T-helper 9 cell (primary cell): ENCODE measurements at regions not wholly inside any gene's neighbourhood (a gene's known extent, or its start where the extent isn't known, plus 50 kb on each side); places are given as distances from the start of the nearest gene placed in this dataset.

Experiments used
- DNase-seq: peaks from one replicate; pipeline ENCODE4 v3.0.0-alpha.2; 2020

- DNase-seq: no peak
Observed at GRCh38 chr3:42037318-42037945, 53.7 kb upstream of the TRAK1 start.

GRCh38 chr3:42036483-42036823, 54.7 kb upstream of the TRAK1 start:
- no peak for DNase-seq

DNA sequence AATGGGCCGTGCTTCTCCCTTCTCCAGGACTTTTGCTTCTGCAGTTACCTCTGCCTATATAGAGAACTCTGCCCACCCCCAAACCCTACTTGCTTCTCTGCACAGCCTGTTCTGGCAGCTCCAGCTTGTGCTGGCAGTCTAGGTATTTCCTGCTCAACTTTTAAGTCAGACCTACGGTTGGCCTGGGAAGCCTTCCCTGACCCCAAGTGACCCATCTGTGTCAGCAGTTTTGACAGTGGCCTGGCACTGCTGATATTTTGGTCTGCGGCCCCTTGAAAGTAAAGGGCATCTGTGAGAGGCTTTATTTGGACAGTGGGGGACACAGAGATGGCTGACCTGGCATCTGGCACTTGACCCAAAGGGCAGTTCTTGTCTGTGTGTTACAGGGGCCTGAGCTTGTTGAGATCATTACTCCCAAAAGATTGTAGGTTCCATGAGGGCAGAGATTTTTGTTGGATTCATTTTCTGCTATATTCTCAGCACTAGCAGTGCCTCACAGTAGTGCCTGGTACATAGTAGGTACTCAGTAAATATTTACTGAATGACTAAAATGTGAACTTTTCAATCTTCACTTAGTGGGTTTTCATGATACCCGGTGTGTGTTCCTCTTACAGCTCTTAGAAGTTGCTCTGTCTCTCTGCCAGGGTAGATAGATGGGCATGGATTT, 55.2 kb upstream of the TRAK1 start:
- no peak for DNase-seq

- DNase-seq: no peak
Observed at GRCh38 chr3:42035007-42035406, 56.1 kb upstream of the TRAK1 start.

GRCh38 chr3:42033741-42034140, 57.4 kb upstream of the TRAK1 start:
- no peak for DNase-seq

GRCh38 chr3:42032693-42033349, 58.3 kb upstream of the TRAK1 start:
- no peak for DNase-seq

- no peak for DNase-seq
Observed at GRCh38 chr3:42031808-42032480, 59.2 kb upstream of the TRAK1 start.

DNA sequence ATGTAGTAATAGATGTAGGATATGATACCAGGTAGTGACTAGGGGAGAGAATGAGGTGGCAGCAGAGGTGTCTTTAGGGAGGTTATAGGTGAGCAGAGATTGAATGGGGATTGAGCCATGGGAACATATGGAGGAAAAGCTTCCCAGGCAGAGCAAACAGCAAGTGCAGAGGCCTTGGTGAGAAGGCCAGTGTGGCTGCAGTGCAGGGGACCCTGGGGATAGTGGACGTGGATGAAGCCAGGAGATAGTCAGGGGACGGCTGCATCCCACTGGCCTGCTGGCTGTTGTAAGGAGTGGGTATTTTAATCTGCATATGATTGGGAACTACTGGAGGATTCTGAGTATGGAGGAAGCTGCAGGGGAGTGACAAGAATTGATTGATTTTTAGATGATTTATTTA, 62.7 kb upstream of the TRAK1 start:
- no peak for DNase-seq

DNA sequence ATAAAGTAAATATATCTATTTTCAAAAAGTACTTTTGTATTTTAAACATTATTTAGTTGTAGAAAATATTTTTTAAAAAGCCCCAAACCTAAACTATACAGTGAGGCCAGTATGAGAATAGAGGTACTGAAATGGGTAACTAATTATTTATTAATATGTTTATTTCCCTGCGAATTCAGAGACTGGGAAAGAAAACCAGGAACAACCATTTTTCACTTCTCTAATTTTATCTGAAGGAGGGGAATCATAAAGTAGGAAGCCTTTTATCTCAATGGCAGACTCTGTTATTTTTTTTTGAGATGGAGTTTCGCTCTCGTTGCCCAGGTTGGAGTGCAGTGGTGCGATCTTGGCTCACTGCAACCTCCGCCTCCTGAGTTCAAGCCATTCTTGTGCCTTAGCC, 63.6 kb upstream of the TRAK1 start:
- no peak for DNase-seq

DNA sequence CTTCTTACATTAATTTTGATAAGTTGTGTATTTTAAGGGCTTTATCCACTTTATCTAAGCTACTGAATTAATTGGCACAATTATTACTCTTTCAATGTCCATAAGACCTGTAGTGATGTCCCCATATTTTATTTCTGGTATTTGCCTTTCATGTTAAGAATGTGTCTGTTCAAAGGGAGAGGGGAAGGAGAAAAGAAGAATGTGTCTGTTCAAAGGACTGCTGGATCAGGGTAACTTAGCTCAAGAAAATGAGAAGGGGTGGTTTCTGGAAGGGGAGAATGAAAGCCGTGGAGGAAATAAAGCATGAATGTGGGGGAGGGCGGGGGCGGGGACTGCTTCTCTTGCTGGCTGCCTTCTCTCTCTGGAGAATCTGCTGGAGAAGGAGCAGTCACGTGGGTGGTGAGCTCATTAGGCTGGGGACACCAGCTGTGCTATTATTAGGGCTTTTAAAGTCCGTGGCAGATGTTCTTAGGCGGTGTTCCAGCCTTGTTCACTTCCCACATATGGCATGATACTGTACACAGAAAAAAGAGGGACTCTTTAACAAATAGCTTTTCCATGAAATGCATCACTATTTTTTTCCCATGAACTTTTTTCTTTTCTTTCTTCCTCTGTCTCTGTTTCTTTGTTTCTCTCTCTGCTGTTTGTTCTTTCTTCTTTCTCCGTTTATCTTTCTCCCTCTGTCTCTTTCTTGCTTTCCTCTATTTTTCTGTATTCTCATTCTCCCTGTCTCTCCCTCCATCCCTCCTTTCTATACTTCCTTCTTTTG, 63.7 kb upstream of the ULK4 start:
- no peak for DNase-seq

GRCh38 chr3:42024591-42025351, 62.9 kb upstream of the ULK4 start:
- no peak for DNase-seq

DNA sequence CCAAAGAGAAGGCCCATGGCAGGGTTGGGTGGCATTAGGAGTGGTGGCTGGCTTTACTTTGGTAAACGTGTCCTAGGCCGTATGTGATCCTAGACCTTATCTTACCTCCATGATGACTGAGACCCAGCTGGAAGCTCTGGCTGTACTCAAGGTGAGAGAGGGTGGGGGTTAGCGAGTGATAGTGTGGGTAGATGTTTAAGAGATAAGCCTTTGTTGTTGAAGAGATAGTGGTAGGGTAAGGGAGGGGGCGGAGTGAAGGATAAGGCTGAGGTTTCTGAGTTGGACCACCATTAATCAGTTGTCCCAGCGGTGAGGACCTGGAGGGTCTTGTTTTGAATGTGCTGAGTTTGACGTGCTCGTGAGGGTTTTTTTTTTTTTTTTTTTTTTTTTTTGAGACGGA, 61.5 kb upstream of the ULK4 start:
- no peak for DNase-seq

- DNase-seq: no peak
Observed at GRCh38 chr3:42022355-42022754, 60.5 kb upstream of the ULK4 start.

DNA sequence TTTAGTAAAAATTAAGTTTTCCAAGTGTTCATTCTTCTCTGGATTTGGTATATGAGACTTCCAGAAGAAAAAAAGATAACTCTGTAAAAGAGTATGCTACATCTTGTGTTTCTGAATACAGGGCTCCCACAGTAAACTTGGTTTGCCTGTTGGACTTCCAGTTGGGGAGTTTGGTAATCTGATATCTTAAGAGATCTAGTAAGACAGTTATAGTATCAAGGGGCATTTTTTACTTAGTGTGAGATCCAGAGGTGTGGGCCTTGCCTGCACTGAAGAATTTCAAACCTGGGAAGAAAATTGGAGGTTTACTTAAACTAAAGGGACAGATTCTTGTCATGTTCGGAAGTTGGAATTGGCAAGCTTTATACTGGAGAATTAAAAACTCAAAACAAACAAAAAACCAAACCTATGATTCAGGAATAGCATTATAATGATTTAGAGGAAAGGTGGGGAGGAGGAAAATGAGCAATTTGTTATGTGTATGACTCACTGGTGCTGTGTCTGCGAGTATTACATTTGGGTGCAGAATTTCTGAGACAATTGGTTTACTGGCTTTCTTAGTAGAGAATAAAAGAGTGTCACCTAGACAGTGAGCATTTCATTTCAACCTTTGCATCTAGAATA, 58.9 kb upstream of the ULK4 start:
- no peak for DNase-seq

DNA sequence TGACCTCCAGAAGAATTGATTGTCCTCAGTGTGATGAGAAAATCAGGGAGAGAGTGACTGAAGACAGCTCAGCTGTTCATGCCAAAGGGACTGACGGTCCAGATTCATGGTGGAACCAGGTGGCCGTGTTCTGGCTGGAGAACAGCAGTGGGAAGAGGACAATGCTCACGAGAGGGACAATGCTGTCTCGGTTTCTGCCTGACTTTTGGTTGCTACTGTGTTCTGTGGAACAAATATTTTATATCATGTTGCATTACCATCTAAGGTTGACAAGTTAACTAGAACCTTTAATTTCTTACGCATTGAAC, 58.0 kb upstream of the ULK4 start:
- no peak for DNase-seq

- no peak for DNase-seq
Observed at GRCh38 chr3:42019144-42019952, 57.4 kb upstream of the ULK4 start.

DNA sequence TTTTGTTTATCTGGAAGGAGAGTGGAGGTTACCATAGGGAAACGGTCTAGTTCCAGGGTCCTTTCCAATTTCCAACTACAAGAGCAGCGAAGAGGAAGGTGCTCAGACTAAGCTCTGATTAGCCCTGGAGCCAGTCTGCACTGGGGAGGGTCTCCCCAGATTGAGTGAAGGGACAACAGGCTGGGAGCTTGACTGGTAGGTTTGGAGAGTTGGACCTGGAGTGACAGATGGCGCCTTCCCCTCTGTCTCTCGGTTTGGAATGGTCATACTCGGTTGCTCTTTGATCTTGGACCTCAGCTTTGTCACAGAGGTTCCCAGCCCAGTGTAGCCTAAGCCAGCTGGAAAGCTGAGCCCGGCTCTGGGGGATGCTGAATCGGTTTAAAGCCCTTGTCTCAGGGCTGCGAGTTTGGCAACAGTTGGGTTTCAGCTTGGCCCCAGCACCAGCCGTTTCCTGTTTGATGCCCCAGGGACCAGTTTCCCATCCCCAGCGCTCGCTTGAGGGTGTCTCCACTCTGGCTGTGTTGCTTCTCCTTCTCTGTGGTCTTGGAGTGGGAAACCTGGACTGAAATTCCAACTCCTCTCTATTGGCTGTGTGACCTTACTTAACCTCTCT, 53.1 kb upstream of the ULK4 start:
- no peak for DNase-seq

DNA sequence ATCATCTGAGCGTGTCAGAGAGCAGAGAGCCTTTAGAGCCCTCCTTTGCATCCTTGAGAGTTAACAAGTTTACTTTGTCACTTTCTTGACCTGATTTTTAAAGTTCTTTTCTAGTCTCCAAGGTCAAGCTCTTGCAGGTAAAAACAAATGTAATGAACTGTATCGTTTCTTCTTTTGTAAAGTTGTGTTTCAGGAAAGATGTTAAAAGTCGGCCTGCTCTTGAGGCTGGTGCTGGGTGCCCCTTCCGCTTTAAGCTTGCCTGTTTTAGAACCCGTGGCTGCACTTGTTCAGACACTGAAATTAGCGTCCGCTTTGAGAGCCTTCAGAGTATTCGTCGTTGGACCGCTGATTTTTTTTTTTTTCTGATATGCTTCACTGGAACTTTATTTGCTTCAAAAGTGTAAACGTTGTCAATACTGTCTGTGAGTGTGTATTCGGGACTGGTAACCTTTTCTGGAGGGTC, 52.6 kb upstream of the ULK4 start:
- no peak for DNase-seq

GRCh38 chr3:42013691-42014457, 52.0 kb upstream of the ULK4 start:
- DNase-seq: peak; percentile 21
